GM19193 (cell line): ENCODE measurements at regions not wholly inside any gene's neighbourhood (a gene's known extent, or its start where the extent isn't known, plus 50 kb on each side); places are given as distances from the start of the nearest gene placed in this dataset.

Source experiments
- POLR2A ChIP-seq: IDR thresholded peaks from 4 replicates; pipeline ENCODE4 v1.6.1; 2011; ENCODE audit not compliant: insufficient read depth, insufficient read length; ENCODE audit errors: extremely low read depth

DNA sequence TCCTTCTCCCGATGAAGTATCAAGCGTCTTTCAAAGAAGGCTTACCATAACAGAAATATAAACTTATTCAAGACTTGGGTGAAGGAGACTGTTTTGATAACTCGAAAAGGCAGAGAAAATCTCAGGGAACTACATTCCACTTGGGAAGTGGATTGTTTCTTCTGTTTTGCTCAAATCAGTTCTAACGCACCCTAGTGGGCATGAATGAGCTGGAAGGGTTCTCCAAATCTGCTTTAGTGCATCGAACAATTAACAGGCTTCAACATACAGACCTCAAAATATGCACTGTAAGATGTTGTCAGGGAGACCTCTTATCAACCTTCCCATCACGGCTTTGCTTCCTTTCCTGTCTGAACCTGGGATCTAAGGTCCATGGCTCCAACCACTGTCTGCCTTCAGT lies 392.5 kb downstream of the CD83 start:
- no peak for TF ChIP-seq POLR2A

DNA sequence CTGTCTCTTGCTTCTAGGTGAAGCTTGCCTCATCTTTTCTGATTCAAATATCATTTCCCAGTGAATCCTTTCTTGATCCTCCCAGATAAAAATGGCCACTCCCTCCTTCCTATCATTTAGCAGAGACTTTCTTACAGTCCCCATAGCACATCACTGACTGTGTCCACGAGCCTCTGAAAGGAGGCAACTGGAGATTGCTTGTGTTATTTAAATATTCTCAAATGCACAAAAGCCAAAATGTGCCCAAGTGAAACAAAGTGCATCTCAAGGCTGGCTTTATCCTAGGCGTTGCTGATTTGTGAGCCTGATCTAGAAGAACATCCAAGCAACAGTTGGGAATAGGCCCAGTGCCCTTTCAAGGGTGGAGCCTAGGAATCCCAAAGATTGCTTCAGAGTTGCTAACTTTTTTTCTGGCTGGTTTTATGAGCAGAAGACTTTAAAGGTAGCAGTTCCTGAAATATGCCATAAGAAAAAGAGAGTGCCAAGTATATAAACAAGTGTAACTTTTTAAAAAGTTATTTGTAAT lies 393.6 kb downstream of the CD83 start:
- TF ChIP-seq POLR2A, result no peak

DNA sequence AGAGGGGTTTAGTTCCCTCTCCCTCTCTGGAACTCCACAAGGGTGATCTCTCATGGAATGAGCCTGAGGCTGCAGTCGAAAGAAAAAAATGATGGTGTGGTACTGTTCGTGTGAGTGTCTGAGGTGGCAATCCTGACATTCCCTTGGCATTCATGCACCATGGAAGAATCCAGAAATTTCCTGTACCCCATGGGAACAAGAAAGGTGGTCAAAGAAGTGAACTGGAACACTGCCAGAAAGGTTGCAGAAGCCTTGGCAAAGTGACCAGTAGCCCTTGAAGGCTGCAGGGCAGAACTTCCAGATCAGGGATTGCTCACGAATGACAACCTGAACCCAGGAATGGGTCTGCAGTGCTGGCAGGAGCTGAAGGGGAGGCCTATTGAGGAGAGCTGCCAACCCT lies 394.7 kb downstream of the CD83 start:
- no peak for TF ChIP-seq POLR2A

DNA sequence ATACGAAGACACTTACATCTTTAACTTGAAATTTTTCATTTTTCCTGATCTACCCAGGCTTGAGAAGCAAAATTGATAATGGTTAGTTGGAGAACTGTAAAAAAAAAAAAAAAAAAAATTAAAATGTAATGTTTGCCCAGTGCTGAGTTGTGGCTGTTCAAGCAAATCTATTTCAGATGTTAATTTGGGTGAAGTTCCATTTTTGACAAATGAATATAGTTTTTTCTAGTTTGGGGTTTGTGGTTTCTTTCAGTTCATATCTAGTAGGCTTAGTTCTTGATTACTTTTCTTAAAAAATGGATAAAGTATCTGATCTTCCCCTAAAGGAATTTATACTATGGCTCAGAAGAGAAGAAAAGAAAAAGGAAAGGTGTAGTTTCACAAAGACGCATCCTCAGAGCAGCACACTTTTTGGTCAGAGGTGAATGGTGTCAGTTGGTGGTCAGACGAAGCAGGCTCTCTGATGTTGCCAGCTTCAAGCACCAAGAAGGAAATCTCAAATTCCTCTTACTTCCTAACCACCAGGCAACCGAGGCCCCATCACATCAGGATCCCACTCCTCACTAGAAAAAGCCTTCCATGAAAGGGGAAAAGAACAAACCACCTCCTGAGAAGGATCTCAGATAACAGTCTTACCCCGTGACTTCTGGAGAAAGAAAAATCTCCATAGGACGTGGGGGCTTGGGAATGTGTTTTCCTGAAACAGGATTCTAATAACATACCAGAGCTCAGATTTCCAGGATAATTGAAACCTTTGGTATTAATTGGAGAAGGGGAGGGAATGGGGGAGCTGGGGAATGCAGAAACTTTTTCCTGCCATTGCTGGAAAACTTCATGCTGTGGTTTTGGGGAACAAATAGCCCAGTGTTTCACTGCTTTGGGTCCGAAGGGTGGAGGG lies 396.2 kb downstream of the CD83 start:
- no peak for TF ChIP-seq POLR2A

DNA sequence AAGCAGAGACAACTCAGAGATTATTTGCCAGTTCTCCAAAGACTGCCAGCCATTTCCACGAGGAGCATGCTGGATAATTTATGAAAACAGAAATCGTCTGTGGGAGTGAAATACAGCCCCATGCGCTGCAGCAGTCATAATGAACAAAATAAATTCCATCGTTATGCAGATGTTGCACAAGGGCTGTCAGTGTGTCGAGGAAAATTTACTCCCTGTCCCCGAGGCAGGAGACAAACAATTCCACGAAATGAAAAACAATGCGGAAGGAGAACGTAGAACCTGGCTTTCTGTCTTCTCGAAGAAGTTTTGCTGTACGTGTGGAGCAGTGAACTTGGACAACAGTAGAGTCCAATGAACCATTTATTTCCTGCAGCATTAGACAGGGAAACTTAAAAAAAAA lies 399.4 kb downstream of the CD83 start:
- TF ChIP-seq POLR2A, result no peak

DNA sequence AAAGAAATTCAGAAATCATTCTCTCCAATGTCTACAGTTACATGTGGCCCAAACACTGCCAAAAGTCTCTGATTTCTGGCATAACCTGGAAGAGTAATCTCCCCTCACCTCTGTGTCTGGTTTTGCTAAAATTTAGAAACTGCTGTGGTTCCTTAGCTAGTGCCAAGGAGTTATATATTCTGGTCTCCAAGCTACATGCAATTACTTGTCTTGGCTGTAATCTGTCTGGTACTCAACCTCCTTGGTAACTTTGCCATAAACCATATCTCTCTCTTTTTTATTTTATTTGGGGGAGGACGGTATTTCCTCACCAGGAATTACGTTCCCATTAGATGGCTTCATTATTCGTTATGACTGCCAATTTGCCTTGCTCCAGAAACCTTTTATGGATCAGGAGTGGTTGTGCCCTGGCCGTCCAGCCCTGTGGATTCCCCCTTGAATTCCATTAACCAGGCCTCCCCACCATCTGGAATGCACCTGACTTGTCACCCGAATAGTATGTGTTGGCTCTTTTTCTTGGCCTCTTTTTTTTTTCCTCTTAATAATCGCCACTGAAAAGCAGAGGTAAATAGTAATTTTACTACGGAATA lies 400.0 kb downstream of the CD83 start:
- no peak for TF ChIP-seq POLR2A

DNA sequence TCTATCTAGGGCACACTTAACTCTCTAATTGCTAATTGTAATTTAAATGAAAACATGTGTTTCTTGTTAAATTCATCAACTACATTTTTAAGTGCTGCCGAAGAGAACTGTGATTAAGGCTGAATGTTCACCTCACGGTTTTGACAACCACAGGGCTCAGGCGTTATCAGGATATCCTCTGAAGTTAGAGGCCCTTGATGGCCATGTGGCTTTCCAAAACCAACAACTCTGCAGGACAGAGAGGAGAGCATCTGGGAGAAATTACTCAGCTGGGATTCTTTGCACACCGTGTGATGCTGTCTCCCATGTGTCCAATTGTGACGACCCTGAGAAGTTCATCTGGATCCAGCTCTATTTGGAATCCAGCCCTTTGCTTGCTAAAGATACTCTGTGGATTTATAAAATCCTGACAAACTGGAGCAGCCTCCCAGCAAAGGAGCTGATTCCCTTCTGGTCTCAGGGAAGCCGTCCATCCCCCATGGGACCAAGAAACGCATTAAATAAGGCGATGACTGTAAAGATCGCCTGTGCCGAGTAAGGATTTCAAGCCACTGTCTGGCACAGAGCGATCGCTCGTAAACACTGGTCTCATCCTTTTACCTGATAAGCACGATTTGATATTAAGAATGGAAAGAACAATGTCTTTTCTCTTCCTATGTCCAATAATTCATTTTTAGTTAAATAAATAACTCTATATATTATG lies 401.1 kb downstream of the CD83 start:
- TF ChIP-seq POLR2A, result no peak

DNA sequence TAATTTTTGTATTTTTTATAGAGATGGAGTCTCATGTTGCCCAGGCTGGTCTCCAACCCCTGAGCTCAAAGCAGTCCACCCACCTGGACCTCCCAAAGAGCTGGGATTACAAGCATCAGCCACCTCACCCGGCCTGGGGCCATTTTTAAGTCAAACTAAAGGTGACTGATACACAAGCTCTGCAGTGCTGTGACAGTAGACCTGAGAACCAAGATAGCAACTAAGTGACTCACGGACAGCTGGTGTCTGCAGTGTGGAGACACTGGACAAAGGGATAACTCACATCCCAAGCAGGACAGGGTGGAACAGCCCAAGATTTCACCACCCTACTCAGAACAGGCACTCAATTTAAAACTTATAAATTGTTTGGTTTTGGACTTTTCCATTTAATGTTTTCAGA lies 402.5 kb downstream of the CD83 start:
- TF ChIP-seq POLR2A, result no peak

DNA sequence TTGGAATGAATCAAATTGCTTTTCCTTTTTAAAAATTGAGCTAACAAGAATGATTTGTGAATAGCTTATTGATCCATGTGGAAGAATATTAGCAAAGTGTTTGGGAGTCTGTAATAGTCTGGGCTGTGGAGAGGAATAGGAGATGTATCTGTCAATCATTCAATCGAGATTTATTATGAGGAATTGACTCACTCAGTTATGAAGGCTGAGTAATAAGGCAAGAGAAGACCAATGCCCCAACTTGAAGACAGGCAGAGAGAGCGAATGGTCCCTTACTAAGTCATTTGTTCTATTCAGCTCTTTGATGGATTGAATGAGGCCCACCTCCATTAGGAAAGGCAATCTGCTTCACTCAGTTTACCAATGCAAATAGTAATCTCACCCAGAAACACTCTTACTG lies 403.0 kb downstream of the CD83 start:
- no peak for TF ChIP-seq POLR2A

DNA sequence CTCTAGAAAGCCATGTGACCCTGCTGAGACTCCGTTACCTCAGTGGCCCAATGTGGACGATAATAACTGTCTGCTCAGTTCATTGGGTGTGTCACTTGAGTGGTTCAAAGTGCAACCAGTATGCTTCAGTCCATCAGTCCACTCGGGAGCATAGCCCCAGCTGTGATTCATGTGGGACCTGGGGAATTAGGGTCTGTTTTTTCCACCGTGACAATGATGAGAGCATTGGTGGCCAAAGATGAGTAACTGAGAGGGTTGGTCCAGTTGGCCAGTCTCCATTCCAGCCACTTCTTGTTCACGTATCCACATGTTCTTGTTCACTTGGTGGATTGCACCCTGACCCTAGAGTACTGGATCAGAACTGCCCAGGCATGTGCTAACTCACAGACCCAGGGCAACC lies 403.6 kb downstream of the CD83 start:
- no peak for TF ChIP-seq POLR2A

DNA sequence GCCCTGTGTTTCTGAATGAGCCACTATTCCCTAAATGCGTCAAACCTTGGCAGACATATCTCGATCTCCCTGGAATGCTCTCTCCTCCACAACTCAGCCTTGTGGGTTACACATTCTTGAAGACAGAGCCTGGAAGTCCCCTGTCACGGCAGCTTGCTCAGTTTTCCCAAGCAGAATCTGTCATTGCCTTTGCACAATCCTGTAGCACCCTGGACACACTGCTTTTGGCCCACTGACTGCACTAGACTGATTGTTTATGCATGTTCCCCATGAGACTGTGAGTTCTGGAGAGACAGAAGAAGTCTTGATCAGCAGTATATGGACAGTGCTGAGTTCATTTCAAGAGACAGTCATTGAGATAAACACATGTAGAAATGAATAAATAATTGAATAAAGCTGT lies 406.7 kb downstream of the CD83 start:
- no peak for TF ChIP-seq POLR2A

DNA sequence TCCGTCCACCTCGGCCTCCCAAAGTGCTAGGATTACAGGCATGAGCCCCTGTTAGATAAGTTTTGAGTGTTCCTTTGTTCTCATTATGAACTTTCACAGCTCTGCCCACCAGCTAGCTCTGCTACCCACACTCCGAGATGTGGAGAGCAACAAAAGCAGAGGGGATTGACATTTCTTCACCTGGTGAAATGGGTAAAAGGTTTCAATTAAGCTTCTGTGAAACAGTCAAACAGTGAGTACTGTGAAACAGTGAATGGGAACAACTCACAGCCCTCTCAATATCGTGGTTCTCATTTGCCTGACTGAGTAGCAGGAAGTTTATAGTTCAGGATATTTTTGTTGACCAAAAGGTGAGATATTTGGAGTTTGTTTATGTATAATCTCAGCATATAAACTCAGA lies 412.8 kb downstream of the CD83 start:
- no peak for TF ChIP-seq POLR2A

DNA sequence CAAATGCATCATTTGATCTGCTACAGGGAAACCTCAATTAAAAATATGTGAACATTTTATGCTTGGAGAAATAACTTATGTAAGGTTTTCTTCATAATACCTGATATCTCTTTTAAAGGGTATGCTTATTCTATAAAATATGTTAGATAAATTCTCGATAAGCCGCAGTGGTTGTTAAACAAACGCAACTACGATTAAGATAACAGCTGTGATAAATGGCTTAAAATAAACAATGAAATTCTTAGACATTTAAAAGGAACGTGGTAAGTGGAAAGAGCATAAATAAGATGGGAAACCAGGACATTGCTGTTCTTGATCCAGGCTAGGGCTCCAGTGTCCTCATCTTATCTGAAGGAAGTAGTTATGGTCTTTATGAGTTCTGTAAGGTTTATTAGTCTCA lies 415.9 kb downstream of the CD83 start:
- TF ChIP-seq POLR2A, result no peak

DNA sequence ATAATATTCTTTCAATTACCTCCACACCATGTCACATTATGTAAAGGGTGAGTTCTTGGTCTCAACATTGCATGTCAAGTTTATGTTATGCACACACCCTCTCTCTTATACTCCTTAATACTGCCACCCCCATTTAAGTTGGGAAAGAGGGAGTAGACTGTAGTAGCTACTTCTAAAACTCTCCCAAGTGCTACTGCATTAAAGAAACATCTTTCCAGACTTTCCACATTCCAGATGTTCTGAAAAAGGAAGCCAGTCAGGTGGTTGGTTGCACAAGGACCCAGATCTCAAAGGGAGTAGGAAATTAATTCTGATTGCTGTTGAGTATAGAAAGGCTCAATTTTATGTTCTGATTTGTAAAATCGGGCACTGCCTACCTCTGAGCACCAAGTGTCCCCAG lies 419.5 kb downstream of the CD83 start:
- no peak for TF ChIP-seq POLR2A

DNA sequence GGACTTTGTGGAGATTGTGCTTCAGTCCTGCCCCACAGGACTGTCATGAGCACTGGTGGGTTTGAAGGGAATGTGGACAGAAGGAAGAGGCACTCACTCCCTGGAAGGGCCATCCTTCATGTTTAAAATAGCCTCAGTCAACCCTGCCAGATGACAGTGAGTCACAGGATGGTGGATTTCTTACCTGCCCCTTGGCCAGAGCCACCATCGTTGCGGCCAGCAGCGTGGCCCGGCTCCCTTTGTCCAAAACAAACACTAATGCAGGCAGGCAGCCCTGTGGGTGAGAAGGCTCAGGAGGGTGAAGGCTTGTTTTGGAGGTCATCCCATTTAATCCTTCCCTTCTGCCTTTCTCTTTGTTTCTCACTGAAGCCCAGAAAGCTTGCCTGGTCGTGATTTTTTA lies 422.7 kb downstream of the CD83 start:
- TF ChIP-seq POLR2A, result no peak

DNA sequence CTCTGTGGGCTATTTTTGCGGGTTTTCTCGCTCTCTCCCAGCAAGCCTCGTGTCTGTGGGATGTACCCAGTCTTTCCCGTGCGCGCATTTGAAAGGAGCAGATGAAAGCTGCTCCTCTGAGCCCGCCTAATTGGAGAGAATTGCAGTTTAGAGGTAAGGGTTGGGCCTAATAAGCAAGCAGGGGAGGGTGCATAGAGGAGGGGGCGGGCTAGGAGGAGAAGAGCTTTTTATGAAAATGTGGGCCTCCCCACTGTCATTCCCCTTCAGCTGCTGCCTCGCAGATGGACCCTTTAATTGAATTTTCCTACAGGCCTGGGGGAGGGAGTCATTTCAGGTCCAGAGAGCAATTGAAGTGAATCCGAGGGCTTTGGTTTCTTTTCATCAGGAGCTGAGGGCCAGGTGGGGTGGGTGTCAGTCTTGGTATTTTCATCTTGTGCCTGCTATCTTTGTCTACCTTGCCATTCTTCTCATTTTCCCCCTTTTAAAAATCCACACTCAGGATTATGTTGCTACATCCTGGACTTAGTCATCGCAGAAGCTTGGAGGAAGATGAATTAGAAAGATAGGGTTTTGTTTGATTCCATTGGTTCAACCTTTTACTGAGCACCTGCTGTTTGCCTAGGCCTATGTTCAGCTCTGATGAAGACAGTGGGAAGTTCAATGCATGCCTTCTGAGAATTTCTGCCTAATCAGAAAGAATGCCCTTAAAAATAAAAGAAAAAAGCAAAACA lies 423.4 kb downstream of the CD83 start:
- no peak for TF ChIP-seq POLR2A
